ENCODE measurements at regions not wholly inside any gene's neighbourhood (a gene's known extent, or its start where the extent isn't known, plus 50 kb on each side); places are given as distances from the start of the nearest gene placed in this dataset.

GRCh38 chr7:56479748-56480147 lies 363.5 kb upstream of the NUPR2 start:
- DNase-seq (ENCODE audit: low spot score): no peak
- peaks cover 65% of the 10 kb centered on the region for H3K9me3 Mint-ChIP-seq
- peaks cover 19% of the 10 kb centered on the region for H3K27me3 Mint-ChIP-seq (ENCODE audit: low read depth)

GRCh38 chr7:56479136-56479535 lies 362.9 kb upstream of the NUPR2 start:
- ChIA-PET CTCF (no interaction called here), POLR2A (no interaction called here)
- peaks cover 80% of the 10 kb centered on the region for H3K36me3 Mint-ChIP-seq
- ATAC-seq: no peak
- H3K4me1 Mint-ChIP-seq: no peaks in the 10 kb centered on the region
- H3K27me3 Mint-ChIP-seq (ENCODE audit: low read depth): peaks cover 19% of the 10 kb centered on the region
- no peak overlapping the region for H3K4me3 Mint-ChIP-seq
- no peak for DNase-seq (ENCODE audit: low spot score)
- H3K9me3 Mint-ChIP-seq: peaks cover 61% of the 10 kb centered on the region
- TF ChIP-seq ZNF138 (CRISPR knock-in tag; conservative IDR thresholded peaks at IDR 0.05) (no peak), MYBL2 (CRISPR knock-in tag; IDR thresholded peaks at IDR 0.05) (no peak), HMGA2 (CRISPR knock-in tag; IDR thresholded peaks at IDR 0.05) (no peak), NFATC4 (CRISPR knock-in tag; IDR thresholded peaks at IDR 0.05) (no peak), ZMAT4 (CRISPR knock-in tag; IDR thresholded peaks at IDR 0.05) (no peak), SMAD4 (CRISPR knock-in tag; IDR thresholded peaks at IDR 0.05) (no peak), ZNF281 (CRISPR knock-in tag; IDR thresholded peaks at IDR 0.05) (no peak), SP1 (CRISPR knock-in tag; conservative IDR thresholded peaks at IDR 0.05) (no peak)
- no peak overlapping the region for H3K27ac Mint-ChIP-seq

More at GRCh38 chr7:56479748-56480147, 363.5 kb upstream of the NUPR2 start:
- Mint-ChIP-seq H3K27ac (no peak overlapping the region), H3K36me3 (peaks cover 82% of the 10 kb centered on the region), H3K4me1 (no peaks in the 10 kb centered on the region), H3K4me3 (no peak overlapping the region)
- TF ChIP-seq ZNF396 (CRISPR knock-in tag; IDR thresholded peaks at IDR 0.05; ENCODE audit: borderline replicate concordance) (no peak), NR2C2 (CRISPR knock-in tag; IDR thresholded peaks at IDR 0.05) (no peak), HMGA2 (CRISPR knock-in tag; IDR thresholded peaks at IDR 0.05) (no peak), USF2 (CRISPR knock-in tag; IDR thresholded peaks at IDR 0.05) (no peak), CBFB (CRISPR knock-in tag; IDR thresholded peaks at IDR 0.05; ENCODE audit: low read depth) (no peak), TP53 (CRISPR knock-in tag; IDR thresholded peaks at IDR 0.05) (no peak), ZNF317 (CRISPR knock-in tag; IDR thresholded peaks at IDR 0.05; ENCODE audit: borderline replicate concordance, low read depth) (no peak), USF1 (CRISPR knock-in tag; IDR thresholded peaks at IDR 0.05) (no peak), FOXP1 (CRISPR knock-in tag; IDR thresholded peaks at IDR 0.05; ENCODE audit: borderline replicate concordance) (no peak), TEAD1 (CRISPR knock-in tag; IDR thresholded peaks at IDR 0.05) (no peak), SOX15 (CRISPR knock-in tag; IDR thresholded peaks at IDR 0.05) (no peak), EMX1 (CRISPR knock-in tag; IDR thresholded peaks at IDR 0.05) (no peak), ZNF121 (CRISPR knock-in tag; IDR thresholded peaks at IDR 0.05) (no peak), ZNF138 (CRISPR knock-in tag; conservative IDR thresholded peaks at IDR 0.05) (no peak), ATF6 (CRISPR knock-in tag; IDR thresholded peaks at IDR 0.05) (no peak)
- ChIA-PET CTCF (no interaction called here), POLR2A (no interaction called here)
- ATAC-seq: no peak

Measured in WTC11 (cell line).